SK-N-SH treated with all-trans-retinoic acid at 6 μM for 48 hours (cell line): ENCODE measurements at regions not wholly inside any gene's neighbourhood (a gene's known extent, or its start where the extent isn't known, plus 50 kb on each side); places are given as distances from the start of the nearest gene placed in this dataset.

Experiments used
- ATAC-seq: fragments of 200-7000 bp; cut with Tn5 transposase; 3 replicates; pipeline ENCODE4 v1.9.1; 2020; ENCODE audit warnings: mild to moderate bottlenecking, moderate library complexity
- BACH2 ChIP-seq: fragments of 250-450 bp; sonication (Bioruptor Pico); IDR thresholded peaks from 2 replicates; pipeline ENCODE4 v1.9.0; 2021; ENCODE audit warnings: mild to moderate bottlenecking, borderline replicate concordance
- CREB5 ChIP-seq: fragments of 250-450 bp; sonication (Bioruptor Pico); IDR thresholded peaks from 2 replicates; pipeline ENCODE4 v1.5.1; 2020; ENCODE audit warnings: low read depth, mild to moderate bottlenecking, moderate library complexity
- CSRNP3 ChIP-seq: fragments of 250-450 bp; sonication (Bioruptor Pico); IDR thresholded peaks from 2 replicates; pipeline ENCODE4 v1.5.1; 2021; ENCODE audit warnings: mild to moderate bottlenecking, moderate library complexity
- ESRRG ChIP-seq: fragments of 250-450 bp; sonication (Bioruptor Pico); IDR thresholded peaks from 2 replicates; pipeline ENCODE4 v1.6.1; 2021; ENCODE audit warnings: mild to moderate bottlenecking
- GLIS3 ChIP-seq: fragments of 250-450 bp; sonication (Bioruptor Pico); IDR thresholded peaks from 2 replicates; pipeline ENCODE4 v1.5.0; 2020; ENCODE audit warnings: mild to moderate bottlenecking, moderate library complexity
- ISL1 ChIP-seq: fragments of 250-450 bp; sonication (Bioruptor Pico); IDR thresholded peaks from 2 replicates; pipeline ENCODE4 v2.1.2; 2022; ENCODE audit warnings: mild to moderate bottlenecking, moderate library complexity
- OSR1 ChIP-seq: fragments of 250-450 bp; sonication (Bioruptor Pico); IDR thresholded peaks from 2 replicates; pipeline ENCODE4 v1.8.0; 2022; ENCODE audit warnings: moderate library complexity, mild to moderate bottlenecking, inconsistent platforms
- POU6F1 ChIP-seq: fragments of 250-450 bp; sonication (Bioruptor Pico); IDR thresholded peaks from 2 replicates; pipeline ENCODE4 v1.8.0; 2021; ENCODE audit warnings: low read depth, mild to moderate bottlenecking, moderate library complexity, borderline replicate concordance
- TOX ChIP-seq: fragments of 250-450 bp; sonication (Bioruptor Pico); IDR thresholded peaks from 2 replicates; pipeline ENCODE4 v1.8.0; 2021; ENCODE audit warnings: mild to moderate bottlenecking, moderate library complexity, borderline replicate concordance
- ZC3H10 ChIP-seq: fragments of 250-450 bp; sonication (Bioruptor Pico); IDR thresholded peaks from 2 replicates; pipeline ENCODE4 v1.5.1; 2021; ENCODE audit warnings: mild to moderate bottlenecking, moderate library complexity
- ZFP3 ChIP-seq: fragments of 250-450 bp; sonication (Bioruptor Pico); IDR thresholded peaks from 2 replicates; pipeline ENCODE4 v1.5.0; 2020; ENCODE audit warnings: mild to moderate bottlenecking, moderate library complexity
- ZFP30 ChIP-seq: fragments of 450-650 bp; formaldehyde crosslinking; IDR thresholded peaks from 2 replicates; pipeline ENCODE4 v1.5.0; 2022; ENCODE audit warnings: mild to moderate bottlenecking, moderate library complexity
- ZNF70 ChIP-seq: fragments of 450-650 bp; formaldehyde crosslinking; IDR thresholded peaks from 2 replicates; pipeline ENCODE4 v1.5.0; 2020; ENCODE audit warnings: mild to moderate bottlenecking, moderate library complexity
- ZNF8 ChIP-seq: fragments of 450-650 bp; formaldehyde crosslinking; IDR thresholded peaks from 2 replicates; pipeline ENCODE4 v1.5.0; 2020; ENCODE audit warnings: mild to moderate bottlenecking, moderate library complexity
- TF ChIP-seq, protein P1 (sequence below): fragments of 250-450 bp; sonication (Bioruptor Pico); IDR thresholded peaks from 2 replicates; pipeline ENCODE4 v1.5.0; 2020; ENCODE audit warnings: mild to moderate bottlenecking, moderate library complexity
- TF ChIP-seq, protein P2 (sequence below): fragments of 250-450 bp; sonication (Bioruptor Pico); IDR thresholded peaks from 2 replicates; pipeline ENCODE4 v1.8.0; 2020; ENCODE audit warnings: mild to moderate bottlenecking, moderate library complexity, borderline replicate concordance

GRCh38 chr2:83470928-83471327 is 988.2 kb downstream of the SUCLG1 start:
- no peak for ATAC-seq
- TF ChIP-seq ZFP3 (CRISPR knock-in tag): no peak
- no peak for TF ChIP-seq ESRRG (CRISPR knock-in tag)
- no peak for TF ChIP-seq POU6F1 (CRISPR knock-in tag)
- TF ChIP-seq, protein P1, sequence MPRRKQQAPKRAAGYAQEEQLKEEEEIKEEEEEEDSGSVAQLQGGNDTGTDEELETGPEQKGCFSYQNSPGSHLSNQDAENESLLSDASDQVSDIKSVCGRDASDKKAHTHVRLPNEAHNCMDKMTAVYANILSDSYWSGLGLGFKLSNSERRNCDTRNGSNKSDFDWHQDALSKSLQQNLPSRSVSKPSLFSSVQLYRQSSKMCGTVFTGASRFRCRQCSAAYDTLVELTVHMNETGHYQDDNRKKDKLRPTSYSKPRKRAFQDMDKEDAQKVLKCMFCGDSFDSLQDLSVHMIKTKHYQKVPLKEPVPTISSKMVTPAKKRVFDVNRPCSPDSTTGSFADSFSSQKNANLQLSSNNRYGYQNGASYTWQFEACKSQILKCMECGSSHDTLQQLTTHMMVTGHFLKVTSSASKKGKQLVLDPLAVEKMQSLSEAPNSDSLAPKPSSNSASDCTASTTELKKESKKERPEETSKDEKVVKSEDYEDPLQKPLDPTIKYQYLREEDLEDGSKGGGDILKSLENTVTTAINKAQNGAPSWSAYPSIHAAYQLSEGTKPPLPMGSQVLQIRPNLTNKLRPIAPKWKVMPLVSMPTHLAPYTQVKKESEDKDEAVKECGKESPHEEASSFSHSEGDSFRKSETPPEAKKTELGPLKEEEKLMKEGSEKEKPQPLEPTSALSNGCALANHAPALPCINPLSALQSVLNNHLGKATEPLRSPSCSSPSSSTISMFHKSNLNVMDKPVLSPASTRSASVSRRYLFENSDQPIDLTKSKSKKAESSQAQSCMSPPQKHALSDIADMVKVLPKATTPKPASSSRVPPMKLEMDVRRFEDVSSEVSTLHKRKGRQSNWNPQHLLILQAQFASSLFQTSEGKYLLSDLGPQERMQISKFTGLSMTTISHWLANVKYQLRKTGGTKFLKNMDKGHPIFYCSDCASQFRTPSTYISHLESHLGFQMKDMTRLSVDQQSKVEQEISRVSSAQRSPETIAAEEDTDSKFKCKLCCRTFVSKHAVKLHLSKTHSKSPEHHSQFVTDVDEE (CRISPR knock-in tag): no peak
- TF ChIP-seq ZFP30 (CRISPR knock-in tag): no peak

- TF ChIP-seq ZNF8 (CRISPR knock-in tag) (no peak), CREB5 (CRISPR knock-in tag) (no peak), GLIS3 (CRISPR knock-in tag) (no peak), CSRNP3 (CRISPR knock-in tag) (no peak), ZC3H10 (CRISPR knock-in tag) (no peak), OSR1 (no peak), ISL1 (no peak), ZNF70 (CRISPR knock-in tag) (no peak), BACH2 (no peak), TOX (CRISPR knock-in tag) (no peak), ZFP30 (CRISPR knock-in tag) (no peak), POU6F1 (CRISPR knock-in tag) (no peak)
- TF ChIP-seq, protein P2, sequence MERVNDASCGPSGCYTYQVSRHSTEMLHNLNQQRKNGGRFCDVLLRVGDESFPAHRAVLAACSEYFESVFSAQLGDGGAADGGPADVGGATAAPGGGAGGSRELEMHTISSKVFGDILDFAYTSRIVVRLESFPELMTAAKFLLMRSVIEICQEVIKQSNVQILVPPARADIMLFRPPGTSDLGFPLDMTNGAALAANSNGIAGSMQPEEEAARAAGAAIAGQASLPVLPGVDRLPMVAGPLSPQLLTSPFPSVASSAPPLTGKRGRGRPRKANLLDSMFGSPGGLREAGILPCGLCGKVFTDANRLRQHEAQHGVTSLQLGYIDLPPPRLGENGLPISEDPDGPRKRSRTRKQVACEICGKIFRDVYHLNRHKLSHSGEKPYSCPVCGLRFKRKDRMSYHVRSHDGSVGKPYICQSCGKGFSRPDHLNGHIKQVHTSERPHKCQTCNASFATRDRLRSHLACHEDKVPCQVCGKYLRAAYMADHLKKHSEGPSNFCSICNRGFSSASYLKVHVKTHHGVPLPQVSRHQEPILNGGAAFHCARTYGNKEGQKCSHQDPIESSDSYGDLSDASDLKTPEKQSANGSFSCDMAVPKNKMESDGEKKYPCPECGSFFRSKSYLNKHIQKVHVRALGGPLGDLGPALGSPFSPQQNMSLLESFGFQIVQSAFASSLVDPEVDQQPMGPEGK (CRISPR knock-in tag): no peak
- TF ChIP-seq, protein P1 (CRISPR knock-in tag): no peak
- no peak for ATAC-seq
Measured at GRCh38 chr2:83464444-83464843, 994.6 kb downstream of the SUCLG1 start.
